Keratinocyte (primary cell): ENCODE measurements at regions not wholly inside any gene's neighbourhood (a gene's known extent, or its start where the extent isn't known, plus 50 kb on each side); places are given as distances from the start of the nearest gene placed in this dataset.

Source experiments
- EZH2 ChIP-seq: IDR thresholded peaks from one replicate; pipeline ENCODE4 v1.6.1; 2012; ENCODE audit warnings: inconsistent platforms, mild to moderate bottlenecking, low read length, moderate library complexity
- TF ChIP-seq, protein P1 (sequence below), 3 experiments: IDR thresholded peaks in 1 of 3; conservative IDR thresholded peaks in 1 of 3; optimal IDR thresholded peaks in 1 of 3; 2 replicates in 2 of 3; 3 replicates in 1 of 3; pipeline versions ENCODE3 to v1.5.1; 2011; ENCODE audit warnings: low read length in 3 of 3, mild to moderate bottlenecking in 3 of 3, moderate library complexity in 2 of 3, control low read depth in 1 of 3, inconsistent platforms in 1 of 3; ENCODE audit not compliant: insufficient read depth in 2 of 3; ENCODE audit errors: extremely low read depth in 1 of 3

DNA sequence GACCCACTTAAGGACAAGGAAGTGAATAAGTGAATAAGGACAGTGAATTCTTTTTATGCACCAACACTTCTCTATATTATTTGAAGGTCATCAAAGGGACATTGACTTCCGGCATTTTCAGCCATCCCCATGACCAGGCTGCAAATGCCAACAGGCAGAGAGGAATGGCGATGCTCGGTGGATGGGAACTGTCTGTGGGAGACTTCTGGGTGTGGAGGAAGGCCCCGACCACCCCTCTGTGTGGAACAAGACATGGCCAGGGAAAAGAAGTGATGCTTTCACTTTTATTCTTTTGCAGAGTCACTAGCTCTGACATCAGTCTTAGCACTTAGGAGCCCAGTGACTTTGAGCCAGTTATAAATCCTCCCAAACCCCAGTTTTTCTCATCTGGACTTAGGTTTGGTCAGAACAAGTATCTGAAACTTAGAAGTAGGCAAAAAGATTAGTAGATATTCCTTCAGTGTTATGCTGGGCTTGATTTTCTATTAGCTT is 84.5 kb downstream of the KBTBD8 start:
- TF ChIP-seq EZH2: no peak
- TF ChIP-seq, protein P1, sequence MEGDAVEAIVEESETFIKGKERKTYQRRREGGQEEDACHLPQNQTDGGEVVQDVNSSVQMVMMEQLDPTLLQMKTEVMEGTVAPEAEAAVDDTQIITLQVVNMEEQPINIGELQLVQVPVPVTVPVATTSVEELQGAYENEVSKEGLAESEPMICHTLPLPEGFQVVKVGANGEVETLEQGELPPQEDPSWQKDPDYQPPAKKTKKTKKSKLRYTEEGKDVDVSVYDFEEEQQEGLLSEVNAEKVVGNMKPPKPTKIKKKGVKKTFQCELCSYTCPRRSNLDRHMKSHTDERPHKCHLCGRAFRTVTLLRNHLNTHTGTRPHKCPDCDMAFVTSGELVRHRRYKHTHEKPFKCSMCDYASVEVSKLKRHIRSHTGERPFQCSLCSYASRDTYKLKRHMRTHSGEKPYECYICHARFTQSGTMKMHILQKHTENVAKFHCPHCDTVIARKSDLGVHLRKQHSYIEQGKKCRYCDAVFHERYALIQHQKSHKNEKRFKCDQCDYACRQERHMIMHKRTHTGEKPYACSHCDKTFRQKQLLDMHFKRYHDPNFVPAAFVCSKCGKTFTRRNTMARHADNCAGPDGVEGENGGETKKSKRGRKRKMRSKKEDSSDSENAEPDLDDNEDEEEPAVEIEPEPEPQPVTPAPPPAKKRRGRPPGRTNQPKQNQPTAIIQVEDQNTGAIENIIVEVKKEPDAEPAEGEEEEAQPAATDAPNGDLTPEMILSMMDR (optimal IDR thresholded peaks at IDR 0.05 in 1 of 3, IDR thresholded peaks at IDR 0.05 in 1 of 3, conservative IDR thresholded peaks at IDR 0.05 in 1 of 3; ENCODE audit: extremely low read depth in 1 of 3, insufficient read depth in 2 of 3, low read length in 3 of 3): no peak
